OCI-LY3 (cell line): ENCODE measurements at regions not wholly inside any gene's neighbourhood (a gene's known extent, or its start where the extent isn't known, plus 50 kb on each side); places are given as distances from the start of the nearest gene placed in this dataset.

Experiments
- H2AFZ ChIP-seq: fragments of 200-600, 300-600 bp; shearing (Covaris generic); 2 replicates; pipeline ENCODE4 v1.6.0; 2014; ENCODE audit warnings: antibody characterized with exemption, low read depth, low read length
- H3K27ac ChIP-seq: fragments of 200-600, 300-600 bp; sonication (generic); 2 replicates; pipeline ENCODE4 v1.5.1; 2014; ENCODE audit warnings: mild to moderate bottlenecking, low read length, moderate library complexity, mixed read lengths
- H3K27me3 ChIP-seq: fragments of 200-600, 300-600 bp; sonication (generic); 2 replicates; pipeline ENCODE4 v1.6.1; 2014; ENCODE audit warnings: low read depth, low read length, mixed read lengths
- H3K36me3 ChIP-seq: fragments of 200-600, 300-600 bp; sonication (generic); replicated peaks from 2 replicates; pipeline ENCODE3; 2014; ENCODE audit warnings: low read depth, low read length, mixed read lengths
- H3K4me1 ChIP-seq: fragments of 300-600, 200-600 bp; sonication (generic); 2 replicates; pipeline ENCODE4 v1.6.1; 2014; ENCODE audit warnings: low read length, mixed read lengths
- H3K4me2 ChIP-seq: fragments of 200-600, 300-600 bp; sonication (generic); 2 replicates; pipeline ENCODE4 v1.6.1; 2014; ENCODE audit warnings: low read length, mixed read lengths
- H3K4me3 ChIP-seq: fragments of 300-600, 200-600 bp; sonication (generic); 2 replicates; pipeline ENCODE4 v1.5.1; 2014; ENCODE audit warnings: antibody characterized with exemption, mild to moderate bottlenecking, low read length, moderate library complexity
- H3K79me2 ChIP-seq: fragments of 300-600, 200-600 bp; shearing (Covaris generic); 2 replicates; pipeline ENCODE4 v1.6.1; 2014; ENCODE audit warnings: mild to moderate bottlenecking, low read length, mixed read lengths
- H3K9ac ChIP-seq: fragments of 300-600, 200-600 bp; shearing (Covaris generic); 2 replicates; pipeline ENCODE4 v1.6.0; 2014; ENCODE audit warnings: mild to moderate bottlenecking, low read length, moderate library complexity
- H3K9me3 ChIP-seq: fragments of 200-600, 300-600 bp; shearing (Covaris generic); 2 replicates; pipeline ENCODE4 v1.6.1; 2014; ENCODE audit warnings: low read length, mixed read lengths; ENCODE audit not compliant: insufficient read depth
- H4K20me1 ChIP-seq: fragments of 200-600, 300-600 bp; sonication (generic); 2 replicates; pipeline ENCODE4 v1.6.1; 2016; ENCODE audit warnings: low read length, mixed read lengths; ENCODE audit not compliant: insufficient read depth
- CTCF ChIP-seq: fragments of 200-600, 300-600 bp; sonication (generic); IDR thresholded peaks from 2 replicates; pipeline ENCODE4 v1.5.1; 2014; ENCODE audit warnings: antibody characterized with exemption, low read length, low read depth
- EZH2phosphoT487 ChIP-seq: fragments of 200-600 bp; shearing (Covaris generic); IDR thresholded peaks from 2 replicates; pipeline ENCODE4 v1.6.1; 2018; ENCODE audit warnings: antibody characterized with exemption, mixed run types, low read depth

DNA sequence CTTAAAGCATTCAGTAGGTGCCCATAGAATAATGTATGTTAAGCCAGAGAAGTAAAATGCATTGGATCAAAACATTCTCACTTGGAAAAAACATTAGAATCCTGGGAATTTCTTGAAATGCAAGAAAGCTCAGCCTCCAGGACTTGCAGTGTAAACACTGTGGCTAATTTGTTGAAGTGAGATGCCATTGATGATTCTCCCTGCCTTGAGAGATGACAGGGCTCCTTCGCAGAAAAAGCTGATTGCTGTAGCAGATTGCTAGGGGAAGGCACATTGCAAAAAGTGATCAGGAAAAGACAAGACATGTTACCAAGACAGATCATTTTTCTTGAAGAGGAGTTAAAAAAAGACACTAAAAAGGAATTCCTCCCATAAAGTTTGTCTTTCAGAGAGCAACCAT lies 204.2 kb upstream of the HMGA2 start:
- no peaks in the 10 kb centered on the region for H4K20me1 ChIP-seq
- H3K9ac ChIP-seq: no peak overlapping the region
- H3K4me1 ChIP-seq: no peaks in the 10 kb centered on the region
- TF ChIP-seq EZH2phosphoT487 (no peak), CTCF (no peak)
- H2AFZ ChIP-seq: no peak overlapping the region
- peaks cover 3% of the 10 kb centered on the region; the same call in 1 of the 2 replicates for H3K27me3 ChIP-seq
- H3K36me3 ChIP-seq: no peaks in the 10 kb centered on the region
- no peak overlapping the region for H3K27ac ChIP-seq
- no peak overlapping the region for H3K4me3 ChIP-seq
- no peaks in the 10 kb centered on the region for H3K79me2 ChIP-seq
- H3K4me2 ChIP-seq: no peak overlapping the region
- H3K9me3 ChIP-seq: no peaks in the 10 kb centered on the region

- Histone ChIP-seq H3K79me2 (no peaks in the 10 kb centered on the region), H3K4me3 (no peak overlapping the region), H3K27ac (no peak overlapping the region), H2AFZ (no peak overlapping the region), H4K20me1 (no peaks in the 10 kb centered on the region), H3K9me3 (no peaks in the 10 kb centered on the region), H3K4me1 (no peaks in the 10 kb centered on the region), H3K27me3 (peaks cover 3% of the 10 kb centered on the region; the same call in 1 of the 2 replicates), H3K36me3 (no peaks in the 10 kb centered on the region), H3K4me2 (no peak overlapping the region), H3K9ac (no peak overlapping the region)
- TF ChIP-seq CTCF (no peak), EZH2phosphoT487 (no peak)
Observed at GRCh38 chr12:65622056-65622455, 202.2 kb upstream of the HMGA2 start.

- Histone ChIP-seq H3K79me2 (no peaks in the 10 kb centered on the region), H3K9me3 (no peaks in the 10 kb centered on the region), H3K36me3 (no peaks in the 10 kb centered on the region), H3K27ac (no peak overlapping the region), H4K20me1 (no peaks in the 10 kb centered on the region), H2AFZ (no peak overlapping the region), H3K27me3 (peaks cover 6% of the 10 kb centered on the region; the same call in 1 of the 2 replicates), H3K4me2 (no peak overlapping the region), H3K4me1 (no peaks in the 10 kb centered on the region), H3K9ac (no peak overlapping the region), H3K4me3 (no peak overlapping the region)
- no peak for TF ChIP-seq EZH2phosphoT487
- TF ChIP-seq CTCF: no peak
Observed at GRCh38 chr12:65623507-65623906, 200.8 kb upstream of the HMGA2 start.

DNA sequence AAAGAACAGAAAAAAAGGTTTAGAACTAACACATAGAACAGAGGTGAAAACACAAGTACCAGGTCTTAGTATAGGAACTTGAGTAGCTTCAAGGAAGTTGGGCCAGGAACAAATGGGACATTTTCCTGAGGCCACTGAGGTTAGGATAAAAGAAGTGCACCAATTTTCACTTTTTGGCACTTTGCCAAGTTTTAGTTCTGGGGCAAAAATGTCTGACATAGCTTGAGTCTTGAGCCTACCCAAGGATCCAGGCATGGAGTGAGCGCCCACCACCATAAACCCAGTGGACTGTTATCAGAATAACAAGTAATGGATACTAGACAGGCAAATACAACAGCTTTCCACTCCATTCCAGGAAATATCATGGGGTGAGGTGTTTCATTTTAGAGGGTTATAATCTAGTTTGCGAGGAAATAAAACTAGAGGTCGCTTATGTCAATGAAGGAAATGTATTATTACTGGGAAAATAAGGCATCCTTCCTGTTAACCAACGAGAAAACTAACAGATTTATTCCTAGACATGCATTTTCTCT lies 199.7 kb upstream of the HMGA2 start:
- Histone ChIP-seq H3K36me3 (no peaks in the 10 kb centered on the region), H3K27ac (no peak overlapping the region), H2AFZ (no peak overlapping the region), H3K9ac (no peak overlapping the region), H3K4me3 (no peak overlapping the region), H3K4me2 (no peak overlapping the region), H3K9me3 (no peaks in the 10 kb centered on the region), H3K4me1 (no peaks in the 10 kb centered on the region), H3K79me2 (no peaks in the 10 kb centered on the region), H4K20me1 (no peaks in the 10 kb centered on the region), H3K27me3 (peaks cover 14% of the 10 kb centered on the region; the same call in 1 of the 2 replicates)
- TF ChIP-seq EZH2phosphoT487 (no peak), CTCF (no peak)
